T-helper 1 cell treated with Interleukin-12 subunit alpha and Interleukin-12 subunit beta and Interleukin-4 antibody, amounts not matched to agents 30 μg/mL and 1 μg/mL, for 36 hours (primary cell): ENCODE measurements at regions not wholly inside any gene's neighbourhood (a gene's known extent, or its start where the extent isn't known, plus 50 kb on each side); places are given as distances from the start of the nearest gene placed in this dataset.

ENCODE experiments used
- H3K27ac Mint-ChIP-seq: one replicate; pipeline ENCODE4 v1.8.0; 2021; ENCODE audit warnings: mild to moderate bottlenecking, mixed read lengths
- H3K27me3 Mint-ChIP-seq: one replicate; pipeline ENCODE4 v1.8.0; 2021; ENCODE audit warnings: low read depth, mixed read lengths
- H3K36me3 Mint-ChIP-seq: one replicate; pipeline ENCODE4 v1.8.0; 2021; ENCODE audit warnings: low read depth, mixed read lengths
- H3K4me1 Mint-ChIP-seq: one replicate; pipeline ENCODE4 v1.8.0; 2021; ENCODE audit warnings: low read depth, mixed read lengths
- H3K4me3 Mint-ChIP-seq: one replicate; pipeline ENCODE4 v1.8.0; 2021; ENCODE audit warnings: mild to moderate bottlenecking, moderate library complexity, mixed read lengths
- H3K9me3 Mint-ChIP-seq: one replicate; pipeline ENCODE4 v1.8.0; 2021; ENCODE audit warnings: mixed read lengths

DNA sequence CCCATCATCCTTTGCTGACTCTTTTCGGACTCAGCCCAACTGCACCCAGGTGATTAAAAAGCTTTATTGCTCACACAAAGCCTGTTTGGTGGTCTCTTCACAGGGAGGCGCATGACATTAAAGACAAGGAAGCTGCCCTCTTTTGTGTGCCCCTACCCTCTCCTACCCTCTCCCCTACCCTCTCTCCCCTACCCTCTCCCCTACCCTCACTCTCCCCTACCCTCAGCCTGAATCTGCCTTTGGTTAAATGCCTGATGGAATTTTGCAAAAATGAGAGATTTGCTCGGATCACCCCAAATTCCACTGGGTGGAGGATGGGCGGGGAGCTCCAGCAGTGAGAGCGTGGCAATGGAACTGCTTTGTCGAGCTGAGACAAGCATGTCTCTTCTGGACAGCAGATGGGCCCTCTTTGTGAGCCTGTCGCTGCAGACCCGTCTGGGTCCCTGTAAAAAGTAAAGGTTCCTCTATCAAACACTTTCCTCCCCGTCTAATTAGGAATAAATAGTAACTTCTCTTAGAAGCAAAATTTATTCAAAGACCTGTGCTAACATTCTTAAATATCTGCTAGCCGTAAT, 76.4 kb upstream of the MLN start:
- no peaks in the 10 kb centered on the region for H3K9me3 Mint-ChIP-seq

GRCh38 chr6:33878562-33878961, 74.8 kb upstream of the MLN start:
- H3K4me3 Mint-ChIP-seq, result no peak overlapping the region
- no peaks in the 10 kb centered on the region for H3K9me3 Mint-ChIP-seq
- H3K36me3 Mint-ChIP-seq, result no peaks in the 10 kb centered on the region
- H3K27me3 Mint-ChIP-seq, result peaks cover 29% of the 10 kb centered on the region
- no peak overlapping the region for H3K27ac Mint-ChIP-seq
- peaks cover 4% of the 10 kb centered on the region for H3K4me1 Mint-ChIP-seq

More for the DNA sequence above, 76.4 kb upstream of the MLN start:
- peaks cover 39% of the 10 kb centered on the region for H3K27me3 Mint-ChIP-seq
- H3K4me1 Mint-ChIP-seq, result peaks cover 2% of the 10 kb centered on the region
- H3K27ac Mint-ChIP-seq, result no peak overlapping the region
- no peaks in the 10 kb centered on the region for H3K36me3 Mint-ChIP-seq
- H3K4me3 Mint-ChIP-seq, result no peak overlapping the region

- no peaks in the 10 kb centered on the region for H3K9me3 Mint-ChIP-seq
- no peaks in the 10 kb centered on the region for H3K36me3 Mint-ChIP-seq
- H3K4me3 Mint-ChIP-seq, result no peak overlapping the region
- H3K27me3 Mint-ChIP-seq, result peaks cover 24% of the 10 kb centered on the region
- no peak overlapping the region for H3K27ac Mint-ChIP-seq
- peaks cover 4% of the 10 kb centered on the region for H3K4me1 Mint-ChIP-seq
These were observed 74.3 kb upstream of the MLN start for GRCh38 chr6:33877982-33878535.

DNA sequence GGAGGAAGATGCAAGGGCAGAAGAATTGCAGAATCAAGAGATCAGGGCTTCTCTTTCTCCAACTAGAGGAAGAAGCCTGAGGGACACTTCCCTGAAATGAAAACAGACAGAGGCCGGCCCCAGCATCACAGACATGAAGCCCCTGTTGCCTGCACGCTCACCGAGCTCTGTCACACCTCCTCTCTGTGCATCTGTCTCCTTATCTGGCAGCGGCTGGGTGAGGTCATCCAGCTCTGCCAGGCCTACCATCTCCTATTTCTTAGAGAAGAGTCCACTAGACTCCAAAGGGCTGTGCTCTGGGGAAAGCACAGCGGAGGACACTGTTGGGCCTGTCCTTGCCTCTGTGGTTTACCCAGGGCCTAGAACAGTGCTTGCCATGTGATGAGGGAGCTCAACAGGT, 71.9 kb upstream of the MLN start:
- Mint-ChIP-seq H3K9me3 (no peaks in the 10 kb centered on the region), H3K36me3 (no peaks in the 10 kb centered on the region), H3K4me3 (no peak overlapping the region), H3K4me1 (peaks cover 4% of the 10 kb centered on the region), H3K27ac (no peak overlapping the region), H3K27me3 (peaks cover 18% of the 10 kb centered on the region)

DNA sequence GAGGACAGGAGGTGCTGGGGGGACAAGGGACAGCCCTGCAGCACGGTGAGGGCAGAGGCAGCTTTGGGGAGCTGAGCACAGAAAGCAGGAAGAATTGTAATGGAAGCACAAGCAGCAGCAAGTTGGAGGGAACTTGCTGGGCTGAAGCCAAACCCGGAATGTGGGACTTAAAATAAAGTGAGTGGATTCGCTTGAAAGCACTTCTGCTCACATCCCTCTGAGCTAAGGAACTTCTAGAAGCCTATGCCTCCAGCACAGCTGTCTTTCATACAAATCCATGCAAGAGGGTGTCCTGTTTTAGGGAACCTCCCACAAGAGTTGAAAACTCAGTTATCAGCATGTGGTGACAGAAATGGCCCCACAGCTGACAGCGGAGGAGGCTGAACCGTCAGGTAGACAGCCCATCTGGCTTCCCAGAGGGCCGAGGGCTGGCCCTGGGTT, 71.4 kb upstream of the MLN start:
- H3K4me1 Mint-ChIP-seq, result peaks cover 4% of the 10 kb centered on the region
- H3K36me3 Mint-ChIP-seq, result no peaks in the 10 kb centered on the region
- H3K9me3 Mint-ChIP-seq, result no peaks in the 10 kb centered on the region
- H3K27me3 Mint-ChIP-seq, result peaks cover 16% of the 10 kb centered on the region
- no peak overlapping the region for H3K4me3 Mint-ChIP-seq
- no peak overlapping the region for H3K27ac Mint-ChIP-seq

GRCh38 chr6:33874136-33874760, 70.4 kb upstream of the MLN start:
- Mint-ChIP-seq H3K36me3 (no peaks in the 10 kb centered on the region), H3K27ac (no peak overlapping the region), H3K27me3 (peaks cover 15% of the 10 kb centered on the region), H3K4me1 (peaks cover 2% of the 10 kb centered on the region), H3K4me3 (no peak overlapping the region), H3K9me3 (no peaks in the 10 kb centered on the region)

GRCh38 chr6:33872761-33873160, 69.0 kb upstream of the MLN start:
- Mint-ChIP-seq H3K27me3 (peaks cover 18% of the 10 kb centered on the region), H3K27ac (no peak overlapping the region), H3K4me1 (peaks cover 2% of the 10 kb centered on the region), H3K4me3 (no peak overlapping the region), H3K9me3 (no peaks in the 10 kb centered on the region), H3K36me3 (no peaks in the 10 kb centered on the region)

GRCh38 chr6:33869826-33870423, 66.1 kb upstream of the MLN start:
- H3K27ac Mint-ChIP-seq, result no peak overlapping the region
- H3K36me3 Mint-ChIP-seq, result peaks cover 2% of the 10 kb centered on the region
- H3K4me3 Mint-ChIP-seq, result no peak overlapping the region
- peaks cover 13% of the 10 kb centered on the region for H3K27me3 Mint-ChIP-seq
- peaks cover 14% of the 10 kb centered on the region for H3K9me3 Mint-ChIP-seq
- H3K4me1 Mint-ChIP-seq, result peaks cover 1% of the 10 kb centered on the region

- Mint-ChIP-seq H3K27me3 (peaks cover 13% of the 10 kb centered on the region), H3K4me3 (no peak overlapping the region), H3K4me1 (peaks cover 1% of the 10 kb centered on the region), H3K36me3 (peaks cover 2% of the 10 kb centered on the region), H3K27ac (no peak overlapping the region), H3K9me3 (peaks cover 14% of the 10 kb centered on the region)
These were observed 65.3 kb upstream of the MLN start for GRCh38 chr6:33869121-33869520.

DNA sequence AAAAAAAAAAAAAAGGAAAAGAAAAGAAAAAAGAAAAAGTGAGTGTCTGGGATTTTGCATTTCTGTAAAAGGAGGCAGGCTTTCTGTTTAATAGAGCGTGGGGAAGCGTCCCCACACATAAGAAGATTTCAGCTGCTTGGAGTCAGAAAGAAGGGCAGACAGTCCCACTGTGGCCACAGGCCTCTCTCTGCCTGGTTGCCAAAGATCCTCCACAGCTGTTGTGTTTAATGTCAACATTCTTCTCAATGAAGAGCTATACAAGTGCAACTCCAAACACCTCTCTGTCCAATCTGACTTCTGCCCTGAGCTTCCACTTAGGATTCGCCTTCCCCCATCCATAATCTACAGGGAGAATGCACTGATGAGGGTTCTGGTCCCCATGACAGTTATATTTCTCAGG, 64.3 kb upstream of the MLN start:
- Mint-ChIP-seq H3K36me3 (peaks cover 5% of the 10 kb centered on the region), H3K9me3 (peaks cover 14% of the 10 kb centered on the region), H3K27me3 (peaks cover 13% of the 10 kb centered on the region), H3K4me1 (peaks cover 8% of the 10 kb centered on the region), H3K4me3 (no peak overlapping the region), H3K27ac (no peak overlapping the region)

DNA sequence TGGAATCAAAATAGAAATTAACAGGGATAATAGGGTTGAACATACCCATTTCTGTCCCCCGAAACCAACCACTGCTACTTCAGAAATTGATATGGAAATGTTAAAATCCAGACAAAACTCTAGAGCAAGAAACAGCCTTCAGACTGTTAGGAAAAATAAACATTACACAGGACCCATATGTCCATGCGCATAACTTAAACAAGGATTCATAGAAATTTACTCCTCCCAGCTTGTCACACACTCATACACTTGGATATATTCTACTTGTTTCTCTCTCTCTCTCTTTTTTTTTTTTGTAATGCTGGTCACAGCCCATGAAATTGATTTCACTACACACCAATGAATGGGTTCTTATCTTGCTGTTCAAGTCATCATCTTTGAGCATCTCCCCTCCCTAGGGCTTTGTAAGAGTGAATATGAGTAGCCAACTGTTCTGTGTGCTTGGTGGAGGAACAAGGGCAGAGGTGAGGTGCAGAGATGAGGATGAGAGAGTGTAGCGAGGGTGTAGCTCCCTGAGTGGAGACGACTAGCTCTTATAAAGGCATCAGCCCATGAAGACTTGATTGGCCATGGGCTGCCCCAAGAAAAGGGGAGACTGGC, 61.8 kb upstream of the MLN start:
- peaks cover 9% of the 10 kb centered on the region for H3K27me3 Mint-ChIP-seq
- H3K4me1 Mint-ChIP-seq, result peaks cover 28% of the 10 kb centered on the region
- H3K36me3 Mint-ChIP-seq, result peaks cover 5% of the 10 kb centered on the region
- H3K27ac Mint-ChIP-seq, result no peak overlapping the region
- peaks cover 14% of the 10 kb centered on the region for H3K9me3 Mint-ChIP-seq
- H3K4me3 Mint-ChIP-seq, result no peak overlapping the region

DNA sequence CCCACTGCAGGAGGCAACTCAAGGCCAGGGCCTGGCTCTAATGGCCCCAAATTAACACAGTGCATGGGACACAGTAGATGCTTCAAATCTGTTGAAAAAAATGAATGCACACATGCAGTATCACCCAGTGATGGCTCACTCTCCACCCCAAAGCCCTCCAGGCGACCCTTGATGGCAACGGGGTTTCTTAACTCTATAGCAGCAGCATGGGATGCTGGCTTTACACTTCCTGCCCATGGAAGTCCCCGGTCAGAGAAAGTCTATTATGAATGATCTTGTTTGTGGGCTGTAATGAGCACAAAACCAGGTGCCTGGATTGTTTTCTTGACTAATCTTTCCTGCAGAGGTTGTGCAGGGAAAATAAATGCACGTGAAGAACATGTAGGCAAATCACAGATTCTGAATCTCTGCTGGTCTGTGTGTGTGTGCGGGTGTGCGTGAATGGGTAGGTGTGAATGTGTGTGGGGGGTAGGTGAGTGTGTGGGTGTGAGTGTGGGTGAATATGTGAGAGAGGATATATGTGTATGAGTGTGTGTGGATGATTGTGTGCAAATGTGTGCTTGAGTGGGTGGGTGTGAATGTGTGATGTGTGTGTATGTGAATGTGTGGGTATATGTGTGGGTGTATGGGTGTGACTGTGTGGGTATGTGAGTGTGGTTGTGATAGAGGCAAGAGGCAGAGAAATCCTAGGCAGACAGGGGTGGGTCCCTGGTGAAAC, 60.1 kb upstream of the MLN start:
- Mint-ChIP-seq H3K36me3 (peaks cover 5% of the 10 kb centered on the region), H3K27me3 (no peaks in the 10 kb centered on the region), H3K9me3 (peaks cover 14% of the 10 kb centered on the region), H3K27ac (peak overlapping the region; percentile 12), H3K4me1 (peaks cover 32% of the 10 kb centered on the region), H3K4me3 (peak overlapping the region; percentile 4)

GRCh38 chr6:33863084-33863483, 59.3 kb upstream of the MLN start:
- Mint-ChIP-seq H3K27me3 (no peaks in the 10 kb centered on the region), H3K27ac (no peak overlapping the region), H3K4me1 (peaks cover 40% of the 10 kb centered on the region), H3K36me3 (peaks cover 5% of the 10 kb centered on the region), H3K9me3 (peaks cover 14% of the 10 kb centered on the region), H3K4me3 (no peak overlapping the region)

- no peak overlapping the region for H3K4me3 Mint-ChIP-seq
- H3K27me3 Mint-ChIP-seq, result no peaks in the 10 kb centered on the region
- H3K27ac Mint-ChIP-seq, result no peak overlapping the region
- H3K4me1 Mint-ChIP-seq, result peaks cover 40% of the 10 kb centered on the region
- H3K36me3 Mint-ChIP-seq, result peaks cover 5% of the 10 kb centered on the region
- H3K9me3 Mint-ChIP-seq, result peaks cover 14% of the 10 kb centered on the region
These were observed 58.7 kb upstream of the MLN start for GRCh38 chr6:33862536-33862935.
